Esophagus muscularis mucosa (tissue), 4 donors: ENCODE measurements at regions not wholly inside any gene's neighbourhood (a gene's known extent, or its start where the extent isn't known, plus 50 kb on each side); places are given as distances from the start of the nearest gene placed in this dataset.

Source experiments
- DNase-seq: peaks from one replicate; pipeline ENCODE4 v3.0.0-alpha.2; 2017; ENCODE audit errors: extremely low spot score
- H3K27ac ChIP-seq, 4 donors: fragments of 200-600 bp; sonication (generic); replicated peaks in 1 of 4; 1 replicate in 3 of 4; 2 replicates in 1 of 4; pipeline ENCODE4 v1.5.1; 2016 to 2019; ENCODE audit warnings: mild to moderate bottlenecking in 1 of 4
- H3K27me3 ChIP-seq, 4 donors: fragments of 200-600 bp; sonication (generic); one replicate each; pipeline versions ENCODE4 v1.5.1 to v1.6.0; 2016 to 2019
- H3K36me3 ChIP-seq, 4 donors: fragments of 200-600 bp; sonication (generic); one replicate each; pipeline ENCODE4 v1.5.1; 2016 to 2019
- H3K4me1 ChIP-seq, 4 donors: fragments of 200-600 bp; sonication (generic); one replicate each; pipeline ENCODE4 v1.5.1; 2016 to 2019
- H3K4me3 ChIP-seq, 4 donors: fragments of 200-600 bp; sonication (generic); 1 replicate in 2 of 4; 2 replicates in 2 of 4; pipeline ENCODE4 v1.5.1; 2016 to 2019; ENCODE audit warnings: mild to moderate bottlenecking in 4 of 4, moderate library complexity in 1 of 4
- H3K9me3 ChIP-seq, 4 donors: fragments of 200-600 bp; sonication (generic); 1 replicate in 3 of 4; 2 replicates in 1 of 4; pipeline ENCODE4 v1.5.1; 2016 to 2019
- EP300 ChIP-seq: sonication (generic); formaldehyde crosslinking; IDR thresholded peaks from one replicate; pipeline ENCODE4 v1.6.1; 2017; ENCODE audit warnings: antibody characterized with exemption
- POLR2A ChIP-seq: fragments of 450-650 bp; IDR thresholded peaks from one replicate; pipeline ENCODE4 v1.6.1; 2017; ENCODE audit warnings: antibody characterized with exemption, moderate library complexity, mild to moderate bottlenecking, low read depth
- POLR2AphosphoS5 ChIP-seq, 2 donors: sonication (generic); formaldehyde crosslinking; IDR thresholded peaks; one replicate each; pipeline ENCODE4 v1.6.1; 2017; ENCODE audit warnings: antibody characterized with exemption in 2 of 2
- WGBS: methylation state at CpG from one replicate; pipeline ENCODE4 v1.1.5; 2018; 5-methylcytosine and 5-hydroxymethylcytosine counted together
- intact Hi-C: fragments of 100-400 bp; cut with DNase I; formaldehyde crosslinking; loops from one replicate; pipeline ENCODE4 v1.15.1; 2023
- TF ChIP-seq, protein P1 (sequence below), 3 experiments: fragments of 200-600 bp in 2 of 3; fragments of 450-650 bp in 1 of 3; sonication (generic) in 2 of 3; IDR thresholded peaks; one replicate each; pipeline ENCODE4 v1.5.1; 2017 to 2019; ENCODE audit warnings: antibody characterized with exemption in 3 of 3, mild to moderate bottlenecking in 2 of 3, moderate library complexity in 1 of 3

DNA sequence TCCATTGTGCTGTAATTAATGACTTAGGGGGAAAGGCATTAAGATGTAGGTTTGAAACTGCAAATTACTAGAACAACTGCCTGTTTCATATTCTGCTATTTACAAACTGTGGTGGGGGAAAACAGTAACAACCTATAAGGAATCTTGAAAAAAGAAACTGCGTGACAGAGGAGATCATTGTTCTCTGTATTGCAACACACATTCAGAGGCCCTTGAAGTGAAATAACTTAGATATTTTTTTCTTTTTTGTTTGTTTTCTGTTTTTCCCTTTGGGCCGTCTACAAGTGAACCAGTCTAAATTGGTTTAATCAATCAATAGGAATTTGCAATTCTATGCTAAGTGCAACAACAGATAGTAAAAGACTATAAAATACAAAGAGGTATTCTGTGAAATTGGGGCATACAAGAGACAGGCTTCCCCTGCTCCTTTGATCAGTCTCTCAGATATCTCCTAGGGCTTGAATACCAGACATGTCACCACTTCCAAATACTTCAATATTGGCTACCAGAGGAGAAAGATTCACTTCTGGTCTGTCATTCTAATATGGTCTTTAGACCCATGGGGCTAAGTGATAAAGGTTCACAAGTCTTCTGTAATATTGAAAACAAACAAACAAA, 2055.1 kb upstream of the CELF4 start:
- TF ChIP-seq POLR2A (no peak), POLR2AphosphoS5 (IDR thresholded peaks at IDR 0.05) (no peak), EP300 (no peak)
- TF ChIP-seq, protein P1, sequence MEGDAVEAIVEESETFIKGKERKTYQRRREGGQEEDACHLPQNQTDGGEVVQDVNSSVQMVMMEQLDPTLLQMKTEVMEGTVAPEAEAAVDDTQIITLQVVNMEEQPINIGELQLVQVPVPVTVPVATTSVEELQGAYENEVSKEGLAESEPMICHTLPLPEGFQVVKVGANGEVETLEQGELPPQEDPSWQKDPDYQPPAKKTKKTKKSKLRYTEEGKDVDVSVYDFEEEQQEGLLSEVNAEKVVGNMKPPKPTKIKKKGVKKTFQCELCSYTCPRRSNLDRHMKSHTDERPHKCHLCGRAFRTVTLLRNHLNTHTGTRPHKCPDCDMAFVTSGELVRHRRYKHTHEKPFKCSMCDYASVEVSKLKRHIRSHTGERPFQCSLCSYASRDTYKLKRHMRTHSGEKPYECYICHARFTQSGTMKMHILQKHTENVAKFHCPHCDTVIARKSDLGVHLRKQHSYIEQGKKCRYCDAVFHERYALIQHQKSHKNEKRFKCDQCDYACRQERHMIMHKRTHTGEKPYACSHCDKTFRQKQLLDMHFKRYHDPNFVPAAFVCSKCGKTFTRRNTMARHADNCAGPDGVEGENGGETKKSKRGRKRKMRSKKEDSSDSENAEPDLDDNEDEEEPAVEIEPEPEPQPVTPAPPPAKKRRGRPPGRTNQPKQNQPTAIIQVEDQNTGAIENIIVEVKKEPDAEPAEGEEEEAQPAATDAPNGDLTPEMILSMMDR (IDR thresholded peaks at IDR 0.05), result no peak
- H3K4me1 ChIP-seq, result no peaks in the 10 kb centered on the region
- WGBS, result 94% methylated on average over 2 of the region's 2 CpGs
- H3K36me3 ChIP-seq, result no peaks in the 10 kb centered on the region
- no peak overlapping the region for H3K4me3 ChIP-seq
- intact Hi-C loops, result no loop called here
- no peaks in the 10 kb centered on the region for H3K27me3 ChIP-seq
- peaks cover 0 to 8% (median 0%) of the 10 kb centered on the region in 4 donors for H3K9me3 ChIP-seq
- no peak overlapping the region for H3K27ac ChIP-seq
- DNase-seq, result no peak

DNA sequence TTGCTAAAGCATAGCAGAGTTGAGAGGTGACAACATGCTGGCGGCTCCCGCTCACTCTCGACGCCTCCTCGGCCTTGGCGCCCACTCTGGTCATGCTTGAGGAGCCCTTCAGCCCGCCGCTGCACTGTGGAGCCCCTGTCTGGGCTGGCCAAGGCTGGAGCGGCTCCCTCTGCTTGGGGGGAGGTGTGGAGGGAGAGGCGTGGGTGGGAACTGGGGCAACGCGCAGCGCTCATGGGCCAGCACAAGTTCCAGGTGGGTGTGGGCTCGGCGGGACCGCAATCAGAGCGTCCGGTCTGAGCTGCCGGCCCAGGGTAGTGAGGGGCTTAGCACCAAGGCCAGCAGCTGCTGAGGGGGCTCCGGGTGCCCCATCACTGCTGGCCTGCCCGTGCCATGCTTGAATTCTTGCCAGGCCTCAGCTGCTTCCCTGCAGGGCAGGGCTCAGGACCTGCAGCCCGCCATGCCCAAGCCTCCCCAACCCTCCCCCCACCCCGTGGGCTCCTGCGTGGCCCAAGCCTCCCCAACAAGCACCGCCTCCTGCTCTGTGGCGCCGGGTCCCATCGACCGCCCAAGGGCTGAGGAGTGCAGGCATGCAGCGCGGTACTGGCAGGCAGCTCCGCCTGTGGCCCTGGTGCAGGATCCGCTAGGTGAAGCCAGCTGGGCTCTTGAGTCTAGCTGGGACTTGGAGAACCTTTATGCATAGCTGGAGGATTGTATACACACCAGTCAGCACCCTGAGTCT, 2052.8 kb upstream of the CELF4 start:
- no peaks in the 10 kb centered on the region for H3K4me1 ChIP-seq
- no CpG with 5 or more reads among the region's 33 CpGs for WGBS
- H3K36me3 ChIP-seq, result no peaks in the 10 kb centered on the region
- no peak overlapping the region for H3K27ac ChIP-seq
- no peak for DNase-seq
- no peak for TF ChIP-seq EP300
- TF ChIP-seq POLR2A, result no peak
- TF ChIP-seq, protein P1 (IDR thresholded peaks at IDR 0.05), result no peak
- no peak for TF ChIP-seq POLR2AphosphoS5 (IDR thresholded peaks at IDR 0.05)
- H3K9me3 ChIP-seq, result peaks cover 0 to 8% (median 0%) of the 10 kb centered on the region in 4 donors
- H3K27me3 ChIP-seq, result no peaks in the 10 kb centered on the region
- intact Hi-C loops, result no loop called here
- H3K4me3 ChIP-seq, result no peak overlapping the region

DNA sequence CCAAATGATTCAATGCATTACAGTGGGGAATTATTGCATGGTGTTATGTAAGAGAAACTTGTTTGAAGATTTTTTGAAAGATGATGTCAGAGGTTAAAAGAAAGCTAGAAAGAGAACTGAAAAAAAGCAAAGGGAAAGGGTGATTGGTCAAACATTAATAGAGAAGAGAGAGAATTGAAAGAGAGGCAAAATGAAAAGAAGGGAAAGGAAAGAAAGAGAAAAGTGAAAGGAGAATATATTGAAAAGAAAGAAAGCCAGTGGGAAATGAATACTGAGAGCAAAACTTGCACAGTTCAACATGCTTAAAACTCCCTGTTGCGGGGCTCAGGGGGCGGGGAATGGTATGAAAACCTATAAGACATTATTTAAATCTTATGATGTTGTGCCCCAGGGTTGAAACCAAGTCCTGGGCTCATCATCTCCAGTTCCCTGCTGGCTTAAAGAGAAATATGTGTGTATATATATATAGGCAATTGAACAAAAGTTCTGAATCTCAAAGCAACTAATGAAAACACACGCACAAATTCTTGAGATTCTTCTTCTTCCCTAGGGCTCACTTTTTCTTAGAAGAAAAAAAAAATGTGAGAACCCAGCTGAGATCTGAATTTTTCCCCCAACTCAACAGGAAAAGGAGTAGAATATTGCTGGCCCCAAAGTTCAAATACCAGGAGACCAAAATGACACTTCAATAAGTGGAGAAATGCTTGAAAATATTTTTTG, 2045.9 kb upstream of the CELF4 start:
- Histone ChIP-seq H3K9me3 (no peaks in the 10 kb centered on the region), H3K27ac (no peak overlapping the region), H3K4me3 (no peak overlapping the region), H3K36me3 (no peaks in the 10 kb centered on the region), H3K27me3 (no peaks in the 10 kb centered on the region), H3K4me1 (no peaks in the 10 kb centered on the region)
- intact Hi-C loops, result no loop called here
- no peak for DNase-seq
- no peak for TF ChIP-seq EP300
- TF ChIP-seq, protein P1 (IDR thresholded peaks at IDR 0.05), result no peak
- no peak for TF ChIP-seq POLR2AphosphoS5 (IDR thresholded peaks at IDR 0.05)
- no peak for TF ChIP-seq POLR2A
- WGBS, result 69% methylated on average over 3 of the region's 3 CpGs

GRCh38 chr18:39607034-39607433, 2041.4 kb upstream of the CELF4 start:
- Histone ChIP-seq H3K36me3 (no peaks in the 10 kb centered on the region), H3K27me3 (no peaks in the 10 kb centered on the region), H3K4me1 (no peaks in the 10 kb centered on the region), H3K27ac (no peak overlapping the region), H3K4me3 (no peak overlapping the region), H3K9me3 (no peaks in the 10 kb centered on the region)
- 86% methylated on average over 5 of the region's 5 CpGs for WGBS
- DNase-seq, result no peak
- intact Hi-C loops, result no loop called here
- TF ChIP-seq POLR2A (no peak), POLR2AphosphoS5 (IDR thresholded peaks at IDR 0.05) (no peak), EP300 (no peak)
- TF ChIP-seq, protein P1 (IDR thresholded peaks at IDR 0.05), result no peak
